Myocyte (in vitro differentiated cells): ENCODE measurements at regions not wholly inside any gene's neighbourhood (a gene's known extent, or its start where the extent isn't known, plus 50 kb on each side); places are given as distances from the start of the nearest gene placed in this dataset.
A peak's percentile ranks its signal among the peaks of the same experiment; 100 is the strongest.

Source experiments
- DNase-seq: peaks from one replicate; pipeline ENCODE4 v3.0.0-alpha.2; 2012; ENCODE audit warnings: low read depth

GRCh38 chr2:42962508-42962953 lies 170.1 kb upstream of the HAAO start:
- DNase-seq: no peak

DNA sequence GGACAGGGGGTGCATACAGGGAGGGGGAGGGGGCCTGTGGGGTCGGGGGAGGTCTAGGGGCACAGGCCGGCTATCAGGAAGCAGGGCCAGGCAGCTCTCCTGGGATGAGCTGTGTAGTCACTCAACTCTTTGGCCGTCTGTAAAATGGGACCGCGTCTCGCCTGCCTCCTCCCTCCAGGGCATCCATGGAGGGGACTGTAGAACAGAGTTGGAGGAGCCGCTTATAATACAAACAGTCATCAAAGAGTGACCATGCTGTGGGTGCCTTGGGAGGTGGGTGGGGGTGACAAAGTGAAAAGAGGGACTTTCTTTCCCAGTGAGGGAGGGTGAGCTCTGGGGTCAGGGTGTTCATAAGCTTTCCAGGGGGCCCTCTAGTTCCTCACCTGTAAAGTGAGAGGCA lies 169.6 kb upstream of the HAAO start:
- DNase-seq: no peak

DNA sequence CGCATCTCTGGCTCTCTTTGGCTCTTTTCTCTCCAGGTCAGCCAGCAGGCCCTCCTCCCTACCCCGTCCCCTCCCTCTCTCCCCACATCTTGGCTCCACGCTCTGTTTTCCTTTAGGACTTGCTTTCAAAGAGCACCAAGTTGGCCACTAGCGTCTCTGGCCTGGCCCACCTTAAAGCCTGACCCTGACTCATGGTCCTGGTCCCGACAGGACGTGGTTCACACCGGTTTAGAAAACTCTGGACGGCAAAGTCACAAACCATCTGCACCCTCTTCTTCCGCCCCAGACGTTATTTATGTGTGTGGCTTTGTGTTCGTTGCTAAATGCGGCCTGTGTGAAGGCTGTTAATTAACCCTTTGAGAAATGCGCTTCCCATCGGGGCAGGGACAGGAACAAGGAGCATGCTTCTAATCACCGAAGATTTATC lies 169.0 kb upstream of the HAAO start:
- no peak for DNase-seq

DNA sequence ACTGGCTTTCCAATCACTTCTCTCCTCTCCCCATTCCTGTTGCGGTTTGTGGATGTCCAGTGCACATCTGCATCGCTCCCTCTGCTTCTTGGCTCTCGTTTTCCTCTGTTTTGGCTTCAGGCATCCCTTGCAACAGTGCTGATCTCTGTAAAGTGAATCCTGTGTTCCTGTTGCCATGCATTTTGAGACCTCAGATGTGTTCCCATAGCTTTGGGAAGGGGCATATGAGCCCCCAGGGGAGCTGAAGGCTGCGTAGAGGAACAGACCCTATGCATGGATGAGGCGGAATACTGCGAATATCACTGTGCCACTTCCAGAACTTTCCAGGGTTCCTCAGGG lies 168.4 kb upstream of the HAAO start:
- no peak for DNase-seq

- DNase-seq: peak; percentile 55
These were observed 167.8 kb upstream of the HAAO start for GRCh38 chr2:42960002-42960841.

- DNase-seq: peak; percentile 51
These were observed 167.0 kb upstream of the HAAO start for GRCh38 chr2:42959234-42960001.

- DNase-seq: no peak
These were observed 166.4 kb upstream of the HAAO start for GRCh38 chr2:42958741-42959233.

- DNase-seq: no peak
These were observed 165.5 kb upstream of the HAAO start for GRCh38 chr2:42957861-42958301.

DNA sequence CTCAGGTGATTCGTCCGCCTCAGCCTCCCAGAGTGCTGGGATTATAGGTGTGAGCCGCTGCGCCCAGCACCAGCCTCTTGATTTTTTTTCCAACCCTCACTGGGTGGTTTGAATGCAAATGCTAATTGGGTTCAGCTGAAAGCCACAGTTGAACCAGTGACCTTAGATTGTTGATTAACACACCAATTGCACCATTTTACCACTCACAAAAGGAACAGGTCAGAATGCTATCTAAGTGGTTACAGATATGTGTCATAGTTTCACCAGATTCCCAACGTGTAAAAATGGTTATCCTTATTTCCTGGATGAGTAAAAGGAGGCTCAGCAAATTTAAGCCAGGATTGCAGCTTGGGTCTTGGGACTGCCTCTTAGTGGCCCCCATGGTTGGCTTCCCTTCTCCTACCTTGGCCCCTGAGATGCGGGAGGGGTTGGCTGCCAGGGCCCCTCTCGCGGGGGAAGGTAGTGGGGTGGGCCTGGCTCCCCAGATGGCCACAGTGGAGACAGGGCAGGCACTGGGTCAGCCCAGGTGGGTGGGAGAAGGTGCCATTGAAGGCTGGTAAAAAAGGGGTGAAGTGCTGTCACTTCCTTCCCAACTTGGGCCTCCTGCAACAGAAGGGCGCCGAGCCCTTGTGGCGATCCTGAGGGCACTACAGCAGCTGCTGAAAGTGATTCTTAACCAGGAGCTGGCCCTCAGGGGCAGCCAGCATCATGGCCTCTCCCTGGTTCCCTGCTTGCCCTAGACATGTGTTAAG lies 164.9 kb upstream of the HAAO start:
- peak; percentile 71 for DNase-seq

GRCh38 chr2:42954227-42954962 lies 162.0 kb upstream of the HAAO start:
- peak; percentile 58 for DNase-seq

DNA sequence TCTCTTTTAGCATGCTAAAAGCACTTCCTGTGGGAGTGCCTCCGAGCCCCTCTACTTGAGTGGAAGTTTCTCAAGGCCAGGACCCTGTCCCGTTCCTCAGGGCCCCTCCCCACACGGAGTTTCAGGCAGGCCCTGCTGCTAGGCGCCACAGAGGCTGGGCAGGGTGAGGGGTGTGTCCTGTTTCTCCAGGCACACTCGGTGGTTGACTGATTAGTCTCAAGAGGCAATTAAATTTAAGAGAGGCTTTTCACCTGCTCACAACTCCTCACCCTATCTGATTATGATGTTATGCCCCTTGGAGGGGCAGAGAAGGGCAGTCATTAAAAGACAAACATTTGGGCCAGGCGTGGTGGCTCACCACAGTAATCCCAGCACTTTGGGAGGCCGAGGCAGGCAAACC lies 160.8 kb upstream of the HAAO start:
- DNase-seq: no peak

DNA sequence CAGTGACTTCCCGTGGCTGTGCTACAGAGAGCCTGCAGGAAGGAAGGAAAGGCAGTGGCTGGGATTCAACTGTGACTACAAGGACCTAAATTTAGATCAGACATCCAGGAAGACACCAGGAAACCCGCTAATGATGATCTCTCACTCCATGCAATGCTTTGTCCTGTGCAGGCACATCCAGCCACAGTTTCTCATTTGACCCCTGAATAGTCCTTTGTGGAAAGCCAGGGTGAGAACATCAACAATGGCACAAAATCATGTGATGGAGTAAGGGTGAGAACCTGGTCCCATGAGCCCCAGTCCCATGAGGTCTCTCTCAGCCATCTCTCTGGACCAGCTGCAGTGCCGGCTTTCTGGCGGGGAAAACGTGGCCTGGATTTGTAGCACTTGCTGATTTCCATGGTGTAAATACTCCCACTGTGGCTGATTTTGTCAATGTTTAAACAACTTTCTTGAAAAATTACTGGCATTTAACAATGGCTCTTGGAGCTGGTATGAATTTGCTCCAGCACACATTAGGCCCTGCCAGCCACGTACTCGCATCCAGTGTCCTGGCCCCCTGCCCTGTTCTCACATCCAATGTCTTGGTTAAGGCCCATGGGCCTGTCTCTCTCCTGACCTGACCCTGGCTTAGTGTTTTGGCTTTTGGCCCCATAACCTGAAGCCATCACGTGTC lies 159.0 kb upstream of the HAAO start:
- DNase-seq: peak; percentile 57

GRCh38 chr2:42949125-42949524 lies 156.7 kb upstream of the HAAO start:
- DNase-seq: no peak

GRCh38 chr2:42947809-42948600 lies 155.6 kb upstream of the HAAO start:
- no peak for DNase-seq

- DNase-seq: peak; percentile 74
These were observed 152.5 kb upstream of the HAAO start for GRCh38 chr2:42944779-42945415.

GRCh38 chr2:42942990-42943493 lies 150.7 kb upstream of the HAAO start:
- DNase-seq: no peak

- DNase-seq: no peak
These were observed 150.0 kb upstream of the HAAO start for GRCh38 chr2:42942214-42942989.

DNA sequence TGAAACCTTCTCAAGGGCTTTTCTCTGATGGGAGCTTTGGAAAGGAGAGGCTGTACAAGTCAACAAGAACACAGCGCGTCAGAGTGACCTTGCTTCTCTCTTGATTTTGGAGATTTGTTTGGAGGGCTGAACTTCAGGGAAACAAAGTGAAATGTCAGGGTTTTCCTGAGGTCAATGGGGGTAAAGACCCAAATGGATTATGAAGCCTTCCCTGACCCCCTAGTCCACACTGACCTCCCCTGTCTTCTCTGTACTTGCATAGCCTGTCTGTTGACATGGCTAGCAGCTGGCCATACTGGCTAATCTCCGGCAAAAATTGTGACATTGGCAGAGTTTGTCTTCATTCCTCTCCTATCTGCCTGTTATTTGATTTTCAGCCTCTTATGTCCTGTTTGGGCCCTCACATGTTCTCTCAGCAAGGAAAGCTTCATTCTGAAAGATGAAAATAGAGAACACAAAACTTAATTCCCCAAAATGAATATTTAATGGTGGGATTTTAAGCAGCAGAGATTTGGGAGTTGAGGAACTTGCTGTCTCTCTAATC lies 149.3 kb upstream of the HAAO start:
- DNase-seq: no peak
